K562 (cell line): ENCODE measurements at regions not wholly inside any gene's neighbourhood (a gene's known extent, or its start where the extent isn't known, plus 50 kb on each side); places are given as distances from the start of the nearest gene placed in this dataset.

Experiments used
- ATAC-seq: fragments of 200-7000 bp; cut with Tn5 transposase; 3 replicates; pipeline ENCODE4 v1.9.1; 2020; ENCODE audit warnings: moderate library complexity
- BruUV-seq: library from RNA; stranded (reverse); fragments of 400-500 nt; replicated peaks from 2 replicates; lab custom pipeline; 2021; lab: Mats Ljungman, UMichigan
- CTCF ChIA-PET: fragments of 300-600 bp; formaldehyde crosslinking; extraction: SDS; loops from one replicate; lab custom pipeline; 2021; ENCODE audit warnings: low intra/inter-chr PET ratio; lab: Yijun Ruan, JAX
- POLR2A ChIA-PET: fragments of 300-600, 350-650 bp; sonication (Branson Sonifier 250); formaldehyde crosslinking; extraction: SDS; loops from one replicate; lab custom pipeline; 2021; ENCODE audit warnings: antibody characterized with exemption, inconsistent platforms; lab: Yijun Ruan, JAX
- DNase-seq, 4 experiments: peaks; one replicate each; pipeline versions ENCODE4 v3.0.0 to v3.0.0-alpha.2; 2011 to 2018; ENCODE audit warnings: low spot score in 3 of 4, mixed read lengths in 3 of 4; ENCODE audit errors: extremely low read depth in 1 of 4
- FAIRE-seq: peaks from 2 replicates; lab custom pipeline; 2011; peaks lifted over from hg19 to GRCh38; lab: Jason Lieb, UNC
- H2AFZ ChIP-seq: 2 replicates; pipeline ENCODE4 v1.6.0; 2011; ENCODE audit warnings: low read depth, low read length, control low read depth, inconsistent platforms
- H3K27ac ChIP-seq: fragments of 200-600 bp; 3 replicates; pipeline ENCODE4 v1.8.0; 2011; ENCODE audit warnings: low read depth, mild to moderate bottlenecking, control low read depth, inconsistent platforms, low read length, moderate library complexity, mixed read lengths; ENCODE audit errors: extremely low read depth
- H3K27me3 ChIP-seq, 2 experiments: fragments of 300-600 bp in 1 of 2; 2 replicates in 1 of 2; 3 replicates in 1 of 2; pipeline versions ENCODE4 v1.6.0 to v1.8.0; 2011; ENCODE audit warnings: inconsistent platforms in 2 of 2, low read length in 2 of 2, mild to moderate bottlenecking in 1 of 2, mixed read lengths in 1 of 2, moderate library complexity in 1 of 2; ENCODE audit not compliant: control insufficient read depth in 2 of 2, insufficient read depth in 2 of 2
- H3K36me3 ChIP-seq: fragments of 300-600 bp; 3 replicates; pipeline ENCODE4 v1.8.0; 2011; ENCODE audit warnings: mild to moderate bottlenecking, low read length, inconsistent platforms; ENCODE audit not compliant: control insufficient read depth, insufficient read depth
- H3K4me1 ChIP-seq, 2 experiments: fragments of 200-600 bp in 1 of 2; replicated peaks in 1 of 2; 2 replicates in 1 of 2; 3 replicates in 1 of 2; pipeline versions ENCODE4 v1.5.1 to v1.8.0; 2011; ENCODE audit warnings: inconsistent platforms in 2 of 2, low read length in 2 of 2, mild to moderate bottlenecking in 1 of 2, mixed read lengths in 1 of 2, moderate library complexity in 1 of 2; ENCODE audit not compliant: control insufficient read depth in 2 of 2, insufficient read depth in 2 of 2
- H3K4me2 ChIP-seq: 2 replicates; pipeline ENCODE4 v1.6.1; 2011; ENCODE audit warnings: low read length, control low read depth, inconsistent platforms, mixed read lengths; ENCODE audit not compliant: insufficient read depth
- H3K4me3 ChIP-seq: fragments of 200-600 bp; sonication (generic), shearing (Covaris generic); 2 replicates; pipeline ENCODE4 v1.5.1; 2016; ENCODE audit warnings: control low read depth, inconsistent platforms
- H3K79me2 ChIP-seq: fragments of 200-600 bp; 3 replicates; pipeline ENCODE4 v1.8.0; 2011; ENCODE audit warnings: low read length, inconsistent platforms; ENCODE audit not compliant: control insufficient read depth, insufficient read depth
- H3K9ac ChIP-seq, 2 experiments: 2 replicates each; pipeline versions ENCODE4 v1.6.0 to v1.6.1; 2011; ENCODE audit warnings: low read depth in 2 of 2, low read length in 2 of 2, control low read depth in 1 of 2, inconsistent platforms in 1 of 2, mild to moderate bottlenecking in 1 of 2, mixed read lengths in 1 of 2; ENCODE audit not compliant: insufficient read depth in 1 of 2
- H3K9me1 ChIP-seq: one replicate; pipeline ENCODE4 v1.6.0; 2011; ENCODE audit warnings: inconsistent platforms, mild to moderate bottlenecking, low read length, moderate library complexity; ENCODE audit not compliant: control insufficient read depth, insufficient read depth
- H3K9me3 ChIP-seq: replicated peaks from 2 replicates; pipeline ENCODE4 v1.5.1; 2011; ENCODE audit warnings: low read depth, low read length, inconsistent platforms; ENCODE audit not compliant: control insufficient read depth, insufficient read depth
- H4K20me1 ChIP-seq: replicated peaks from 2 replicates; pipeline ENCODE4 v1.6.1; 2011; ENCODE audit warnings: low read length, inconsistent platforms, mixed read lengths; ENCODE audit not compliant: control insufficient read depth, insufficient read depth
- CBFA2T3 ChIP-seq: fragments of 450-650 bp; IDR thresholded peaks from 2 replicates; pipeline ENCODE4 v1.6.1; 2017
- FOXJ3 ChIP-seq: sonication (generic); formaldehyde crosslinking; IDR thresholded peaks from 2 replicates; pipeline ENCODE4 v1.4.0; 2020; ENCODE audit warnings: mild to moderate bottlenecking, missing genetic modification reagents
- MTF1 ChIP-seq: fragments of 250-450 bp; sonication (Bioruptor Pico); IDR thresholded peaks from 2 replicates; pipeline ENCODE4 v1.9.0; 2021; ENCODE audit warnings: moderate library complexity, mild to moderate bottlenecking, inconsistent platforms, borderline replicate concordance
- SP2 ChIP-seq: IDR thresholded peaks from 2 replicates; pipeline ENCODE4 v1.6.1; 2011; ENCODE audit warnings: mild to moderate bottlenecking, low read depth, low read length, moderate library complexity; ENCODE audit not compliant: poor library complexity, severe bottlenecking; ENCODE audit errors: extremely low read depth
- WHSC1 ChIP-seq: IDR thresholded peaks from one replicate; pipeline ENCODE4 v1.6.1; 2012; ENCODE audit warnings: low read length, control low read depth, inconsistent platforms
- ZBTB12 ChIP-seq: fragments of 250-450 bp; sonication (Bioruptor Pico); IDR thresholded peaks from 2 replicates; pipeline ENCODE4 v1.4.0; 2020
- ZBTB17 ChIP-seq: fragments of 450-650 bp; formaldehyde crosslinking; IDR thresholded peaks from 2 replicates; pipeline ENCODE4 v1.4.0; 2020; ENCODE audit warnings: mild to moderate bottlenecking
- ZFP36 ChIP-seq: fragments of 150-350 bp; IDR thresholded peaks from 2 replicates; pipeline ENCODE4 v1.6.1; 2018; ENCODE audit warnings: low read length, low read depth; ENCODE audit not compliant: partially characterized antibody
- ZFPM2 ChIP-seq: fragments of 250-450 bp; sonication (Bioruptor Pico); IDR thresholded peaks from 2 replicates; pipeline ENCODE4 v1.5.1; 2022; ENCODE audit warnings: mild to moderate bottlenecking
- ZNF232 ChIP-seq: sonication (generic); formaldehyde crosslinking; IDR thresholded peaks from 2 replicates; pipeline ENCODE4 v1.8.0; 2022; ENCODE audit warnings: mild to moderate bottlenecking, missing genetic modification reagents
- ZNF324 ChIP-seq: fragments of 250-450 bp; sonication (Bioruptor Pico); IDR thresholded peaks from 2 replicates; pipeline ENCODE4 v1.4.0; 2020; ENCODE audit warnings: mild to moderate bottlenecking
- ZNF444 ChIP-seq: fragments of 250-450 bp; sonication (Bioruptor Pico); IDR thresholded peaks from 2 replicates; pipeline ENCODE4 v1.4.0; 2020; ENCODE audit warnings: mild to moderate bottlenecking, moderate library complexity
- WGBS: fragments of 100-300 bp; shearing (Covaris generic); methylation state at CpG from one replicate; pipeline ENCODE4 v1.1.6; 2016; ENCODE audit warnings: low coverage, mixed read lengths; ENCODE audit not compliant: insufficient coverage; ENCODE audit errors: missing lambda C conversion rate; 5-methylcytosine and 5-hydroxymethylcytosine counted together
- in situ Hi-C: fragments of 300-500 bp; cut with MboI; formaldehyde crosslinking; loops from 4 replicates; pipeline ENCODE4 v1.15.0; 2018; ENCODE audit warnings: inconsistent platforms, mixed read lengths
- intact Hi-C: fragments of 100-400 bp; cut with micrococcal nuclease; formaldehyde crosslinking; loops from 2 replicates; pipeline ENCODE4 v1.14.2; 2022

GRCh38 chr2:160649698-160650097 lies 156.1 kb upstream of the RBMS1 start:
- no peaks in the 10 kb centered on the region for H3K79me2 ChIP-seq
- TF ChIP-seq ZNF232: no peak
- no peak for TF ChIP-seq MTF1 (CRISPR knock-in tag)
- no peak for TF ChIP-seq ZBTB12 (CRISPR knock-in tag)
- TF ChIP-seq WHSC1: no peak
- TF ChIP-seq CBFA2T3: no peak
- TF ChIP-seq FOXJ3 (CRISPR knock-in tag): no peak
- TF ChIP-seq SP2: no peak
- TF ChIP-seq ZFPM2 (CRISPR knock-in tag): no peak
- TF ChIP-seq ZNF444 (CRISPR knock-in tag): no peak
- no peak for TF ChIP-seq ZNF324 (CRISPR knock-in tag)
- TF ChIP-seq ZBTB17 (CRISPR knock-in tag): no peak
- no peak for TF ChIP-seq ZFP36
- H3K4me2 ChIP-seq: no peak overlapping the region
- no TSS peak for BruUV-seq
- intact Hi-C loops: no loop called here
- POLR2A ChIA-PET: no interaction called here
- no peaks in the 10 kb centered on the region for H3K9me1 ChIP-seq
- CTCF ChIA-PET: no interaction called here
- no peak for FAIRE-seq
- H3K36me3 ChIP-seq: no peaks in the 10 kb centered on the region
- H4K20me1 ChIP-seq: no peaks in the 10 kb centered on the region
- ATAC-seq: no peak
- H3K27ac ChIP-seq: no peak overlapping the region
- WGBS: 0% methylated on average over 12 of the region's 12 CpGs
- H3K4me3 ChIP-seq: no peak overlapping the region
- DNase-seq: no peak
- H3K4me1 ChIP-seq: no peaks in the 10 kb centered on the region
- H3K27me3 ChIP-seq: no peaks in the 10 kb centered on the region
- in situ Hi-C loops: no loop called here
- no peak overlapping the region for H2AFZ ChIP-seq
- H3K9ac ChIP-seq: no peak overlapping the region
- no peaks in the 10 kb centered on the region for H3K9me3 ChIP-seq
